ENCODE measurements at regions not wholly inside any gene's neighbourhood (a gene's known extent, or its start where the extent isn't known, plus 50 kb on each side); places are given as distances from the start of the nearest gene placed in this dataset.
"Not testable (repeated sequence)": the region's sequence is repeated elsewhere in the genome, so short reads cannot be mapped to it uniquely, and the experiment has no call there.

DNA sequence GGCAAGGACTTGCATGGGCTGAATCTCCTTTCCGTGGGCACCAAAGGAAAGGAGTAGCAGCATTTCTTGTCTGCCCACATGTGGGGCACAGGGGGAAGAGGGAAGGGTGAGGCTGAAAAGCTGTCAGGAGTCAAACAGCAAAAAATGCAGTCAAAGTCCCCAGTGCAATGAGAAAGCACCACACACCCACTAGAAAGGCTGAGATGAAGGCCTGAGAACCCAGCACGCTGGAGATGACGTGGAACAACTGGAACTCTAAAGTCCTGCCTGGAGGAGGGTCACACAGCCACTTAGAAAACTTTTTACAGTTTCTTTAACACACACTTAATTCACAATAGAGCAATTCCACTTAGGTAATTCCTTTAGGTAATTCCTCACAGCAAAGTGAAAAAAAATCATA is 94.6 kb upstream of the IGFBPL1 start:
- no peak for DNase-seq (ENCODE audit: low spot score)

DNA sequence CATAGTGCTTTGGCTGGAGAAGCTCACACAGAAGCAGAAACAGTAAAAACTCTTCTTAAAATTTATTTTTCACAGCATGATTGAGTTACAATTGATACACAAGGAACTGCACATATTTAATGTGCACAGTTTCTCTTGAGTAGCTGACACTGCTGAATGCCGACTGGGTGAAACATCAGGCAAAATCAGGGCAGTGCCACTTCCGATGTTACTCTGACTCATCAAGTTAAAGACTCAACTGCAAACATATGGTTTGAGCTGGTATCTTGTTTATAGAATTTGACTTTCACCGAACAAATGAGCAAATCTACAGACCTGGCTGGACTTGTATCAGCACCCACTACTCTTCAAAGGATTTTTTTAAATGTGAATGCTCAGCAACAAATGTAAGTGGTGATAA is 92.0 kb upstream of the IGFBPL1 start:
- DNase-seq (ENCODE audit: low spot score) = peak; percentile 81

DNA sequence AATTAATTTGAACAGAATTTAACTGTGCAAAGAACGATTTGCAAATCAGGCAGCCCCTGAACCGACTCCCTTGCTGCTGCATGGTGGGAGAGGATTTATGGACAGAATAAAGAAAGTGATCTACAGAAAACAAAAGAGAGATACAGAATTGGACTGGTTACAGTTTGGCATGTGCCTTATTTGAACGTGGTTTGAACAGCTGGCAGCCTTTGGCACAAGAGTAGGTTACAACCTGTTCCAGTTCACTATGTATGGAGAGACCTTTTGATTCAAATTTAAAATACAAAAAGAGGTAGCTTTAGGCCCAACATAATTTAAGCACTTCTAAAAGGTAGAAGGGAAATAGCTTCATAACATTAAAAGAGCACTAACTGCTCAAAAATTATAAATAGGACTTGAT is 90.8 kb upstream of the IGFBPL1 start:
- DNase-seq (ENCODE audit: low spot score) = not testable (repeated sequence)

DNA sequence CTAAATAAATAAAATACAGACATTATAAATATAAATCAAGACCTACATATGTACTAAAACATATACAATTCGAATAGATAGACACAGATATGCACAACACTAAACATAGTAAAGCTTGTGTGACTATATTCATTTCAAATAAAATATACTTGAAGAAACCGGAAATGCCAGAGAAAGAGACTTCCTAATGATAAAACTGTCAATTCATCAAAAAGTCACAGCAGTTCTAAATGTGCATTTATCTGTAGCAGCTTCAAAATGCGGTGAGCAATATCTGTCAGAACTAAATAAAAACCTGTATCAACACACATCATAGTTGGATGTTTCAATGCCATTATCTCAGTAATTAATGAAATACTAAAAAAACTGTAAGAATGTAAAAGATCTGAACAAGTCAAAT is 86.1 kb upstream of the IGFBPL1 start:
- DNase-seq (ENCODE audit: low spot score) = not testable (repeated sequence)

- no peak for DNase-seq (ENCODE audit: low spot score)
Observed at GRCh38 chr9:38507587-38507986, 83.3 kb upstream of the IGFBPL1 start.

DNA sequence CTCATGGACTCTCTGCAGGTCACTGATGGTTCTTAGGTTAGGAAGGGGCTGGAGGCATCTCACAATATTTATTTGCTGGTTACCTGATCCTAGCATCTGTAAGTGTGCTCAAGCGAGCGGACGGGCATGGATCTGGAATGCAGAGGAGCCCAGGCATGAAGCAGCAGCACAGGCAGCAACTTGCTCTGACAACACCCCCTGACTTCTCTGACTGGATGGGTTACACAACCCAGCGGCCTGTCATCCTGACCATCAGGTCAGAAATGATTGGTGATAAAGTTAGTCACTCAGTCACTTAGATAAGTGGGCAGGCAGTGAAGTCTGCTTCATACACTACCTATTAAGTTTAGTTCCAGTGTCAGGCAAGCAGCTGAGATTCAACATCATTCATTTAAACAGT is 75.9 kb upstream of the IGFBPL1 start:
- DNase-seq (ENCODE audit: low spot score) = not testable (repeated sequence)

GRCh38 chr9:38498551-38498950 is 74.3 kb upstream of the IGFBPL1 start:
- DNase-seq (ENCODE audit: low spot score) = peak; percentile 3

DNA sequence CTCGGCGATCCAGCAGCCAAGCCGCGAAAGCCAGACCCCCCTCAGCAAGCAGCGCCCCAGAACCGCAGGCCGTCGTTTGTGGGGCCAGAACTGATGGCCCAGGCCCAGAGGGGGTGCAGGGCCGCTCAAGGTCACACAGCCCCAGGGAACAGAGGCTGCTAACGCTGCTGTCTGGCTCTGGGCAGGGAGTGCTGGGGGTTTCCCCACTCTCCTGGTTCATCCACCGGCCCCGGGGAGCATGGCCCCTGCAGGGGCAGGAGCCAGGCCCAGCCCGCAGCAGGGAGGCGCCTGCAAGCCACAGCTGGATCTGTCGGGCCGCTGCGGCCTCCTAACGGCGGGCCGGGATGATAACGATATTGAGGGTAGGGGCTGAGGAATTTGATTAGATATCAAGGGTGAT is 64.8 kb upstream of the IGFBPL1 start:
- no peak for DNase-seq (ENCODE audit: low spot score)

DNA sequence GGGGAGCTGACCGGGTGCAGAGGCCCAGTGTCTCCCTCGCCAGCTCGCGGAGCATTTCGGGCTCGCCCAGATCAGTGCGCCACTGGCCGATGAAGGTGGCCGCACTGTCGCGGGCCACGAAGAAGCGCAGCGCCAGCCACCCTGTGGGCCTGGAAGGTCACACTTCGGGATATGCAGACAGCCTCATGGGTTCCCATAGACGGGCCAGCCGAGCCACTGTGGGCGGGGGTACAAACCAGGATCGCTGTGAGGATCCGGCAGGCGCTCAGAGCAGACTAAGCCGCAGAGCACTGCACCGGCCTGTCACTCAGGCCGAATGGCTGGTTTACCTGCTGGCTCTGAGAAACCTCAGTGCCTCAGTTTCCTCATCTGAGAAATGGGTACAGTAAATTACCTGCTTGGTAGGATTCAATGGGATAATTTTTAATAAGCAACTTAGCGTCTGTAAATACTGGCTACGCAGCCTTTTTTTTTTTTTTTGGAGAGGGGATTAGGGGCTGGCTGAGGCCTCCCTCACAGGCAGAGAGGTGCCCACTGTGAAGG is 64.0 kb upstream of the IGFBPL1 start:
- no peak for DNase-seq (ENCODE audit: low spot score)

DNA sequence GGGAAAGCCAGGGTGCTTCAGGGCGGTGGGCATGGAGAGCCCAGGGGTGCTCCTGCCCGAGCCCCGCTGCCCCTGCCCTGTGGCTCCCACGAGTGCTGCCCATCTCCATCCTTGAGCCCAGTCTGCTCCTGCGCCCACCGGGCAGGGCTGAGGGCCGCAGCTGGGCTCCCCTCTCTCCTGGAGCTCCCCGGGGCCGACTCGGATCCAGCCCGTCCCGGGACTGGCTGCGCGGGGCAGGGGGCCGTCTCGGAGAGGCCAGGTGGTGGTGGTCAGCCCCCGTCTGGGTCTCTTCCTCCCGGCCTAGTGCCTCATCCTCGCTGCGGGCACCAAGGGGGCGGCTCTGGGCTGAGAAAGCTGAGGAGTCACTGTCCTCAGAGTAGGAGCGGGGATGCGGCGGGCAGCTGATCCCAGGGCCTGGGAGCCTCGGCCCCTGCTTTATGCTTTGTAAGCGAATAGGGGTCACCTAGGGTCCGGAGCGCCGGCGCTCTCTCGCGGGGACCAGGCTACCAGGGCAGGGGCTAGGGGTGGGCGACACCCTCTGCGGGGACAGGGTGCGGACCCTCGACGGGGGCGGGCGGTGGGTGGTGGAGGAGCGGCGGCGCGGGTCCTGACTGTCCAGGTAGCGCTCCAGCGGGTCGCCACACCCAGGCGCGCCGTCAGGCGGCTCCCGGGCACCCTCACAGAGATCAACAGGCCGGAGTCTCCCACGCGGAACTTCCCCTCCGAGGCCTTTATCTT is 63.3 kb upstream of the IGFBPL1 start:
- not testable (repeated sequence) for DNase-seq (ENCODE audit: low spot score)

DNA sequence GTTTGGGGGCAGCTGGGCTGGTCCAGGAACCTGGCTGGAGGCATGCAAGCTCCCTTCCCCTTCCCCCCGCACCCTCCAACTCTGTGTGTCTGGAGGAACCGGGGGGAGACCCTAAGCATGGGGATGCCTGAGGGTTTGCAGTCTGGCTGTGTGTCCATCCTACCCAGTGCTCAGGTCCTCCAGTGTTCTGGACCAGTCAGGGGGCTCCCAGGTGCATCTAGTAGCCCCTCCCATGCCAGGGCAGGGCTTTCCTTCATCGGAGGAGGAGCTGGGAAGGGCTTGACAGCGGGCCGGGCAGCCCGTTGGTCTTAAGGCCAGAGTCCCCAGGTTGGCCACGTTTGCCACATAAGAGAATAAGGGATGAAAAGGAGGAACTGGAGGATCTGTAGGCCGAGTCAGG is 62.6 kb upstream of the IGFBPL1 start:
- DNase-seq (ENCODE audit: low spot score) = no peak

GRCh38 chr9:38486056-38486615 is 61.9 kb upstream of the IGFBPL1 start:
- DNase-seq (ENCODE audit: low spot score) = no peak

- not testable (repeated sequence) for DNase-seq (ENCODE audit: low spot score)
Observed at GRCh38 chr9:38484076-38484665, 59.9 kb upstream of the IGFBPL1 start.

- no peak for DNase-seq (ENCODE audit: low spot score)
Observed at GRCh38 chr9:38482918-38483592, 58.8 kb upstream of the IGFBPL1 start.

- DNase-seq (ENCODE audit: low spot score) = no peak
Observed at GRCh38 chr9:38478211-38478610, 54.0 kb upstream of the IGFBPL1 start.

GRCh38 chr9:38474476-38474875 is 50.2 kb upstream of the IGFBPL1 start:
- DNase-seq (ENCODE audit: low spot score) = not testable (repeated sequence)

Measured in A172 (cell line).